ENCODE measurements at regions not wholly inside any gene's neighbourhood (a gene's known extent, or its start where the extent isn't known, plus 50 kb on each side); places are given as distances from the start of the nearest gene placed in this dataset.

GRCh38 chr18:56066524-56067213 is 478.7 kb upstream of the TCF4 start:
- DNase-seq: no peak

GRCh38 chr18:56065086-56065485 is 477.1 kb upstream of the TCF4 start:
- no peak for DNase-seq

- DNase-seq: no peak
Observed at GRCh38 chr18:56062931-56063330, 474.9 kb upstream of the TCF4 start.

- DNase-seq: no peak
Observed at GRCh38 chr18:56060967-56061541, 473.1 kb upstream of the TCF4 start.

GRCh38 chr18:56052202-56052601 is 464.2 kb upstream of the TCF4 start:
- no peak for DNase-seq

GRCh38 chr18:56044239-56044638 is 456.2 kb upstream of the TCF4 start:
- DNase-seq: no peak

- no peak for DNase-seq
Observed at GRCh38 chr18:56043641-56044061, 455.7 kb upstream of the TCF4 start.

GRCh38 chr18:56042915-56043536 is 455.0 kb upstream of the TCF4 start:
- no peak for DNase-seq

- no peak for DNase-seq
Observed at GRCh38 chr18:56038171-56039030, 450.4 kb upstream of the TCF4 start.

GRCh38 chr18:56036741-56037140 is 448.7 kb upstream of the TCF4 start:
- DNase-seq: no peak

GRCh38 chr18:56035546-56035945 is 447.6 kb upstream of the TCF4 start:
- no peak for DNase-seq

- no peak for DNase-seq
Observed at GRCh38 chr18:56034949-56035348, 447.0 kb upstream of the TCF4 start.

GRCh38 chr18:56030060-56030459 is 442.1 kb upstream of the TCF4 start:
- DNase-seq: no peak

GRCh38 chr18:56028514-56028913 is 440.5 kb upstream of the TCF4 start:
- no peak for DNase-seq

GRCh38 chr18:56026509-56026908 is 438.5 kb upstream of the TCF4 start:
- no peak for DNase-seq

GRCh38 chr18:56021809-56022195 is 433.8 kb upstream of the TCF4 start:
- DNase-seq: no peak

- no peak for DNase-seq
Observed at GRCh38 chr18:56021136-56021808, 433.3 kb upstream of the TCF4 start.

- no peak for DNase-seq
Observed at GRCh38 chr18:56019908-56020307, 431.9 kb upstream of the TCF4 start.

- no peak for DNase-seq
Observed at GRCh38 chr18:56019156-56019555, 431.2 kb upstream of the TCF4 start.

- no peak for DNase-seq
Observed at GRCh38 chr18:56009411-56009810, 421.4 kb upstream of the TCF4 start.

- DNase-seq: no peak
Observed at GRCh38 chr18:56003720-56004088, 415.7 kb upstream of the TCF4 start.

GRCh38 chr18:56003009-56003719 is 415.2 kb upstream of the TCF4 start:
- no peak for DNase-seq
